ENCODE measurements at regions not wholly inside any gene's neighbourhood (a gene's known extent, or its start where the extent isn't known, plus 50 kb on each side); places are given as distances from the start of the nearest gene placed in this dataset.

- DNase-seq (ENCODE audit: low spot score) = no peak
- Mint-ChIP-seq H3K4me3 (ENCODE audit: unreplicated experiment) (no peak overlapping the region), H3K9me3 (ENCODE audit: low read depth) (peaks cover 31% of the 10 kb centered on the region), H3K27ac (ENCODE audit: unreplicated experiment) (no peak overlapping the region), H3K27me3 (ENCODE audit: low read depth) (peaks cover 2% of the 10 kb centered on the region), H3K36me3 (ENCODE audit: low read depth) (peaks cover 4% of the 10 kb centered on the region), H3K4me1 (ENCODE audit: low read depth) (no peaks in the 10 kb centered on the region)
- TF ChIP-seq CTCF (IDR thresholded peaks at IDR 0.05) = no peak
Observed at GRCh38 chr5:97443740-97444139, 260.7 kb upstream of the RIOK2 start.

- Mint-ChIP-seq H3K36me3 (ENCODE audit: low read depth) (no peaks in the 10 kb centered on the region), H3K27me3 (ENCODE audit: low read depth) (peaks cover 2% of the 10 kb centered on the region), H3K9me3 (ENCODE audit: low read depth) (peaks cover 12% of the 10 kb centered on the region), H3K27ac (ENCODE audit: unreplicated experiment) (no peak overlapping the region), H3K4me3 (ENCODE audit: unreplicated experiment) (no peak overlapping the region), H3K4me1 (ENCODE audit: low read depth) (no peaks in the 10 kb centered on the region)
- no peak for TF ChIP-seq CTCF (IDR thresholded peaks at IDR 0.05)
- no peak for DNase-seq (ENCODE audit: low spot score)
Observed at GRCh38 chr5:97449172-97449571, 266.1 kb upstream of the RIOK2 start.

GRCh38 chr5:97452646-97453045, 269.6 kb upstream of the RIOK2 start:
- DNase-seq (ENCODE audit: low spot score) = no peak
- Mint-ChIP-seq H3K9me3 (ENCODE audit: low read depth) (no peaks in the 10 kb centered on the region), H3K36me3 (ENCODE audit: low read depth) (no peaks in the 10 kb centered on the region), H3K4me1 (ENCODE audit: low read depth) (no peaks in the 10 kb centered on the region), H3K4me3 (ENCODE audit: unreplicated experiment) (no peak overlapping the region), H3K27me3 (ENCODE audit: low read depth) (peaks cover 2% of the 10 kb centered on the region), H3K27ac (ENCODE audit: unreplicated experiment) (no peak overlapping the region)
- no peak for TF ChIP-seq CTCF (IDR thresholded peaks at IDR 0.05)

GRCh38 chr5:97453263-97453662, 270.2 kb upstream of the RIOK2 start:
- no peaks in the 10 kb centered on the region for H3K9me3 Mint-ChIP-seq (ENCODE audit: low read depth)
- H3K4me3 Mint-ChIP-seq (ENCODE audit: unreplicated experiment) = no peak overlapping the region
- TF ChIP-seq CTCF (IDR thresholded peaks at IDR 0.05) = no peak
- DNase-seq (ENCODE audit: low spot score) = no peak
- H3K27me3 Mint-ChIP-seq (ENCODE audit: low read depth) = peaks cover 2% of the 10 kb centered on the region
- no peaks in the 10 kb centered on the region for H3K36me3 Mint-ChIP-seq (ENCODE audit: low read depth)
- H3K4me1 Mint-ChIP-seq (ENCODE audit: low read depth) = no peaks in the 10 kb centered on the region
- no peak overlapping the region for H3K27ac Mint-ChIP-seq (ENCODE audit: unreplicated experiment)

GRCh38 chr5:97454015-97454414, 271.0 kb upstream of the RIOK2 start:
- Mint-ChIP-seq H3K27me3 (ENCODE audit: low read depth) (peaks cover 2% of the 10 kb centered on the region), H3K27ac (ENCODE audit: unreplicated experiment) (no peak overlapping the region), H3K9me3 (ENCODE audit: low read depth) (no peaks in the 10 kb centered on the region), H3K4me3 (ENCODE audit: unreplicated experiment) (no peak overlapping the region), H3K36me3 (ENCODE audit: low read depth) (no peaks in the 10 kb centered on the region), H3K4me1 (ENCODE audit: low read depth) (no peaks in the 10 kb centered on the region)
- TF ChIP-seq CTCF (IDR thresholded peaks at IDR 0.05) = no peak
- no peak for DNase-seq (ENCODE audit: low spot score)

All from chondrocyte (in vitro differentiated cells).